GM18520 (cell line): ENCODE measurements at regions not wholly inside any gene's neighbourhood (a gene's known extent, or its start where the extent isn't known, plus 50 kb on each side); places are given as distances from the start of the nearest gene placed in this dataset.

Experiments used
- ATAC-seq: cut with Tn5 transposase; IDR thresholded peaks from one replicate; pipeline ENCODE4 v1.9.1; 2021; ENCODE audit not compliant: unreplicated experiment

DNA sequence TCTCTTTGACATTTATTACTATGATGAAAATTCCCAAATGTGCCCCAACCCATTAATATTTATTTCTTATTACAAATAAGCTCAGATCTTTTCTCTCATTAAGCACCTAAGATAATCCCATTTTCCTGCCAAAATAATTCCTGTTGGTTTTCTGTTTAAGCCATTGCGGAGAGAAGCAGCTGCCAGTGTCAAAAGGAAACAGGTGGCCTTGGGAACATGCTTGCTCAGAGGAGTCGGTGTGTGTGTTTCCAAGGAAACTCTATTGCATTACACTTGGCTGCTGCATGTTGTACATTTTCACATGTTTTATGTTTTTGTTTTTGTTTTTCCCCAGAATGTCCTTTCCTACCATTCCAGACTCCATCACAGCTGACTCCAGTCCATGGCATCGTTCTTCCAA lies 56.4 kb downstream of the CD24 start:
- no peak for ATAC-seq

DNA sequence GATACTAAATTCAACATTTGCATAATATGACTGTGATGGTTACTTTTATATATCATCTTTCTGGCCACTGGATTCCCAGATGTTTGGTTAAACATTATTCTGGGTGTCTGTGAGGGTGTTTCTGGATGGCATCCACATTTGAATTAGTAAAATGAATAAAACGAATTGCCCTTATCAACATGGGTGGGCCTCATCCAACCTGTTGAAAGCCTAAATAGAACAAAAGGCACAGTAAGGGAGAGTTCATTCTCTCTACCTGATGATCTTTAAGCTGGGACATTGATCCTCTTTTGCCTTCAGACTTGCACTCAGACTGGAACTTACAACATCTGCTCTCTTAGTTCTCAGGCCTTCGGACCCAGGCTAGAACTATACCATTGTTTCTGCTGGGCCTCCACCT lies 57.6 kb downstream of the CD24 start:
- ATAC-seq = no peak

DNA sequence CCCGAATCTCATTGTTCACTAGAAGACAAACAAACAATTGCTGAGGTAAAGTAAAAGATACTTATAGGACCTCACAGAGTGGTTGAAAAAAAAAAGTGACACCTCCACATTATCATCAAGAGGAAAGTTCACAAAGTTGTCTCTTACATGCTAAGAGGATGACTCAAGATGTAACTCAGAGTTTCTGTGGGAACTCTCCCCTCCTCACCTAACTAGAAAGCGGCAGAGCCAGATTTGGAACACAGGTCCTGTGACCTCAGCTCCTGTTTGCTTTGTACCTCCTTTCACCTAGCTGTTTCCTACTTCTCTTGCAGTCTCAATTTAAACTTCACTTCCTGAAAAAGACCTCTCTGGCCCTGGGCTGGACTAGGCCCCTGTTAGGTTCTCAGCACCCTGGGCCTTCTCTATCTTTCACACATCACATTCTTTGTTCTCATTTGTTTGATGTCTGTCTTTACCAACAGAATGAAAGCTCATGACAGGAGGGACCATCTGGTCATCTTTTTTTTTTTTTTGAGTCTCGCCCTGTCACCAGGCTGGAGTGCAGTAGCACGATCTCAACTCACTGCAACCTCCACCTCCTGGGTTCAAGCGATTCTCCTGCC lies 60.8 kb downstream of the CD24 start:
- ATAC-seq = peak; percentile 86

DNA sequence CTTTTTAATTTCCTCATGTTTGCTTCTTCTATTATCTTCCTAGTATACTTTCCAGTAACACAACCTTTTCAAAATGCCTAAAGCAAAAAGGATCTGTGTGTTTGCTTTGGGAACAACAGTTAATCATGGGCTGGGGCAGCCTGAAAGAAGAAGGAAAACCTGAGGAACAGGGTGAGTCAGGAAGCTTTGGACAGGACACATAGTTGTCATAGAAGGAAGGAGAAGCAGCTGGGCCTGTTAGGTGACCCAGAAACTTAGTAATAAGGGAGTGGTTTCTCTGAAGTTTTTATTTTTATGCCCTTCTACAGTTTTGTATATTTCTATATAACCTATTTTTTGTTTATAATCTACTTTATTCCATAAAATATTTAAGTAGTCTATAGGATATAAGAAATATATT lies 61.4 kb downstream of the CD24 start:
- no peak for ATAC-seq

DNA sequence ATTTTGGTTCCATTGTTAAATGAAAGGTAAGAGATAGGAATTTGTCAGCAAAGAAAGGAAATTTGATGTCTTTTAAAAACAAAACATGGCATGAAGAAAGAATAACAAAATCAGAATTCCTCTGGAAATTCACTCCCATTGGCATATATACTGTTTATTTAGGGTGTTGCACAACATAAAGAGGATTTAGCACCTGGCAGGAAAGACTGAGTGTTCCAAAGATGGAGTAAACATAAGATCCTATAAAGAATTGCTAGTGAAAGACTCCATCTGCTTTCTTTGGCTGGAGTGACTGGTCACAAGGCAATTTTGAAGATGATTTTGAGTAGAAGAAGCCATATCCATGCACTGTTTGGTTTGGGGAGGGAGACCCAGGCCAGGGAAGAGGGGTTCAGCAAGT lies 62.4 kb downstream of the CD24 start:
- no peak for ATAC-seq

DNA sequence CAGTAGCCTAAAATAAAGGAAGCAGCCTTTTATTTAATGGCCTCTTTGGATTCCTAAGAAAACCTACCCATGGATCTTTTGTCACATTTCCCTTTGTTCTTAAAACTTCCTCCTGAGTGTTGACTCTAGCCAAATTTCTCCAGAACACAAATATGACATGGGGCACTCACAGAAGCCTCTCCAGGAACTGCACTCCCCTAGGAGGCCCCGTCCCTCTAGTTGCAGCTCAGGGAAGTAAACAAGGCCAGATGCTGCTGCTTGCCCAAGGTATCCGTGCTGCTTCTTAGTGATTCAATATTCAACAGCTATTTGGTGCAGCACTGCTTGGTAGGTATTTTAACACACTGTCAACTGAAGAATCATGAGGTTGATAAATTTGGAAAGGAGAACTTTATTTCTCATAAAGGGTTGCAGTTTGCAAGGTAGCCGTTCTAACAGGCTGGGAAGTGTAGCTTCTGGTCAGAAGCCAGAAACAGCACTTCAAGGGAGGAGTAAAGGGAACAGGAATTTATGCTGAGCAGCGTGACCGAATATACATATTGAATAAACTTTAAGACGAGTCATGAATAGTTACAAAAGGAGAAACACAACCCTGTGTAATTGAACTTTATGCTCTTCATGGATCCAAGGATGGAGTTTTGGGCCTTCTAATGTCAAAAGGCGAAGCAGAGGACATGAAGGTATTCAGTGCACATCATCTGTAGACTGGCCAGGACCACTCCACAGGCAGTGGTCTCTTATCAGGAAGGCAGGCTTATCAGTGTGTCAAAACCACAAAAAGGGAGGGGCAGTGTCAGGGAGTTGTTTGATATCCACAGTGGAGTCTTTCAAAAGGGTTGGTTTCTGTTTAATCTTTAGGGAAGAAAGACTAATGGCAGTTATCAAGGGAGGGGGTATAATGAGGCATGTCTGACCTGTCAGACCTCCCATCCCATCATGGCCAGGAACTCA lies 63.3 kb downstream of the CD24 start:
- no peak for ATAC-seq

DNA sequence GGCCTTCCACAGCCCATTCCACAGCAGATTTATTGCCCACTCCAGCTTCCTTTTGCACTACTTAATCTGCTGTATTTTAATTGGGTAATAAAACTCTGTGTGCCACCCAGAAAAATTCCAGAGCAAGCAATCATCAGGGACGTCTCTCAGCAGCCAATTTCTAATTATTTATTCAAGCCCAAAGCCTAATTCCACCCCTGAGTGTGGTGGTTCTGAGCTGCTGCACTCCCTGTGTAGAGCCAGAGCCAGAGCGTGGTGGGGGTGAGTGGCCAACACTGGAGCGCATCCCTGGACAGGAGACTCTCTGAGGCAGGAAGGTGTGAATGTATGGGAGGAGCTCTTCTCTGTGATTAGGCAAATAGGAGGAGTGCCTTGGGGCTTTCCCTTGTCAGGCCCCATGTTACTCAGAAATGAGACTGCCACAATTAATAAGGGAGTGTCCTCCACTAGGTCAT lies 66.1 kb downstream of the CD24 start:
- ATAC-seq = no peak

DNA sequence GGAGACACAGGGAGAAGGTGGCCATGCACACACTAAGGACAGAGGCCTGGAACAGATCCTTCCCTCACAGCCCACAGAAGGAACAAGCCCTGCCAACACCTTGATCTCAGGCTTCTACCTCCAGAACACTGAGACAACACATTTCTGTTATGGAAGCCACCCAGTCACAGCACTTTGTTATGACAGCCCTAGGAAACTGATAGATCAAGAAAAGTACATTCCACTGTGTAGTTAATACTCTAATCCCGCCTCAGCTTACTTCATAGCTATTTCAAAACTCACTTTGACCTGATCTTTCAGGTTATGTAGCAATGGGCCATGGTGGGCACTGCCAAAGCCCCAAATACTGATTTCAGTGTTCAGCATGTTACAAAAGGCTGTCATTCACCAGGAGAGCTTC lies 66.8 kb downstream of the CD24 start:
- ATAC-seq = no peak

DNA sequence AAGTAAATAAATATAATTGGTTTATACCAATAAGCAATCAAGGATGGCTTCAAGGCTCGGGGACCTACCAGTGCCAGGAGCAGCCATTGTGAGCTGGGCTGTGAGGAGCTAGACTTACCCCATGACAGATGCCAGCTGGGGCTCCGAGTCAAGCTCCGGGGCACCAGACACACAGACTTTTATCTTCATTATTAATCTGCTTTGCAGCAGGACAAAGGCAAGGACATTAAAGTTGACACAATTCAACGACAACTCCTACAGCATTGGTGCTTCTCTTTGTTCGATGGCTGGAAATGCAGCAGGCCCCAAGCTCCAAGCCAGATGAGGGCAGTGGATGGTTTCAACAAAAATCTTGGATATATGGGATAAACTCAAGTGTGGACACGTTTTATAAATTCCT lies 68.3 kb downstream of the CD24 start:
- no peak for ATAC-seq

DNA sequence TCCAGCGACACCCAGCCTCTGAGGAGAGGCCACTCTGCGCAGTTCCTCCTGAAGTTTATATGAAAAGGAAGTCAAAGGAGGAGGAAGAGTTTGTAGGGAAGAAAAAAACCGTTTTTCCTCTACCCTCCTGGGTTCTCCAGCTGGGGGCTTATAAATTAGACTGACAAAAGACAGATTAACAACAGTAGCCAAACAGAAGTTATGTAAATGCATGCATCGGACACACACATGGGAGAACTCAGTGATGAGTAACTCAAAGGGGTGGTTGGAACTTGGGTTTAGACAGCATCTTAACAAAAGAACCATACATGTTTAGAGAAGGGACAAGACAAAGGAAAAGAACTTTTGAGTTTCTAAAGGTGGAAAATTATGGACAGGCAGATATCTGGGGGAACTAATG lies 71.2 kb downstream of the CD24 start:
- ATAC-seq = no peak

DNA sequence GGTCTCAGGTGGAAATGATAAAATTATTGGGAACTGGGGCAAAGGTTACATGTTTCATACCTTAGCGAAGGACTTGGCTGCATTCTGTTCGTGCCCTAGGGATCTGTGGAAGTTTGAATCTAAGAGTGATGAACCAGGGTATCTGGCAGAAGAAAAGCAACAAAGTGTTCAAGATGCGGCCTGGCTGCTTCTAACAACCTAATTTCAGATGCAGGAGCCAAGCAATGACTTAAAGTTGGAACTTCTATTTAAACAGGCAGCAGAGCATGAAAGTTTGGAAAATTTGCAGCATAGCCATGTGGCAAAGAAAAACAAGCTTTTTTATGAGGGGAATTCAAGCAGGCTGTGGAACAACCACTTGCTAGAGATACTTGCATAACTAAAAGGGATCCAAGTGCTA lies 73.5 kb downstream of the CD24 start:
- ATAC-seq = no peak

- no peak for ATAC-seq
These were observed 74.8 kb downstream of the CD24 start for GRCh38 chr6:106899697-106900096.

DNA sequence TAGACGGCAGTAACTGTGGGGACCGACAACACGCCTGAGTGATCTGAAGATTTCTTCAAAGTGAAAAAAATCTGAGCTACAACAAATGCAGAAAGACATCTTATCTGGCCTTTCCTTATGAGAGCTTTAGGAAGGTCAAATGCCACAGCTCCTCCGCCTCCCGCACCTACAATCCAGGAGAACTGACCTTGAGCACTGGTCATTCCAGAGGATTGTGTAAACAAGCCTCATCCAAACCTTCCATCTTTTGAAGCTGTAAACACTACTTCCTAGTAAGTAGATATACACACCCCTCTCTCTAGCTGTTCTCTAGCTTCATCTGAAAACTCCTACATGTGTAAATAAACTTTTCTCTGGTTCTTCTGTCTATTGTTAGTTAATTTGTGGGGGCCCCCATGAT lies 76.9 kb downstream of the CD24 start:
- no peak for ATAC-seq

DNA sequence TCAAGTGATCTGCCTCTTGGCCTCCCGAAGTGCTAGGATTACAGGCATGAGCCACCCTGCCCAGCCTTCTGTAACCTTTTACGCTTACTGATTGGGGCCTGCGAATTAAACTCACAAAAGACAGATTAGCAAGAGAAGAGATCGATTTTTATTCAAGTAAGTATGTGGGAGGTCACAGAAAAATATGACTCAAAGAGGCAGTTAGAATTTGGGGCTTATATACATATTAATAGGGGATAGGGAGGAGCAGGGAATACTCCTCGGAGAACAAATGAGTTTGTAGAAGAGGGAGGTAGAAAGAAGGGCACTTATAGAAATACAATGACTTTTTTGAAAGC lies 78.9 kb downstream of the CD24 start:
- ATAC-seq = no peak

DNA sequence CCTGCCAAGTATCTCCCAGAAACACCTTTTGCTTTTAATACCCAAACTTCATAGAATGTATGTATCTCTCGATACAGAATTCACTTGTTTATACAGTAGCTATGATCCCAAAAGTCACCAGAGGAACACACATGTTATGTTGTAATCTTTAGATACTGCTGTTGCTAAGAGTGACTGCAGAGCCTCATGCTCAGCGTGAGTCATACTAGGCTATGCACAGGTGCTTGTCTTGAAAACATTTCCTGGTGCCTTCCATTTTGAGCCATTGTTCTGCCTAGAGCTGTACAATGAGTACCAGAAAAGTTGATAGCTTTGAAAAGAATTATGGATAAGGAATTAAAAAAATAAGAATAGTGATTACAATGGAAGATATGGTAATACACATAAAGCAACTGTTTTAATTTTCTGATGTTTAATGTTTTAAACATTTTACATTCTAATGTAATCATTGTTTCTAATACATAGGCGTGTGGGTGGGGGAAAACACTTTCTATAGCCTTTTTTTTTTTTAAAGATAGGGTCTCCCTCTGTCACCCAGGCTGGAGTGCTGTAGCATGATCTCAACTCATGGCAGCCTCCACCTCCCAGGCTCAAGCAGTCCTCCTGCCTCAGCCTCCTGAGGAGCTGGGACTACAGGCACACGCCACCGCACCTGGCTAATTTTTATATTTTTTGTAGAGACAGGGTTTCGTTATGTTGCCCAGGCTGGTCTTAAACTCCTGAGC lies 79.4 kb downstream of the CD24 start:
- no peak for ATAC-seq

GRCh38 chr6:106892186-106892585 lies 82.3 kb downstream of the CD24 start:
- ATAC-seq = no peak

DNA sequence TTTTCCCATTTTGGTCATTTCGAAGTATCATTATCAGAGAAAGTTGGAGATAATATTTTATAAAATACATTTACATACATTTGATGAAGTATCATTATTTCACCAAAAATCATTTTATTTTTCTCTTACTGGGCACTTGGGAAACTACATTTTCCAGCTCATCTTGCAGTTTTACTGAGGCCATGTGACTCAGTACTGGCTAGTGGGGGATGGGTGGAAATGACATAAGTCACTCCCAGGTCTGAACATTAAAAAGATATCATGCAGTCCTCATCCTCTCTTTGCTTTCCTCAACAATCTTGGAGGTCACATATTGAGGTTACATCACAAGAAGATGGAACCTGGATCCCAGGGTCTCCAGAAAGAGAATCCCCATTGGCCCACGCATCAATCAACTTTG lies 84.1 kb downstream of the CD24 start:
- no peak for ATAC-seq

DNA sequence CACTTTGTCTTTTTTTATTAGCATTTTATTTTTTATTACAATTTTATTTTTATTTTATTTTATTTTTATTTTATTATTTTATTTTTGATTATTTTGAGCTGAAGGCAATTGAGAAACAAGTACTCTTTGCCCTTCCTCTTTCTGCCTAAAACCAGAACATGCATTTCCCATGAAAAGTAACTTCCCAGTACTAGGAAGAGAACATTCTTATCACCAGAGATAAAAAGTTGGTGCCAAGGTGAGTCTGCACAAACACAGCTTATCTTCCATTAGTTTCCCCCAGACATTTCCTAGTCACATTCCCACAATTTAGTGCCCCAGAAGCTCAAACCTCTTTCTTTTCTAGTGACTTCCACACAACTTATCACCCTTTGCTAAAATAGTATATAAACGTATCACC lies 84.8 kb downstream of the CD24 start:
- ATAC-seq = no peak

GRCh38 chr6:106886922-106887797 lies 87.4 kb downstream of the CD24 start:
- no peak for ATAC-seq

- no peak for ATAC-seq
These were observed 88.3 kb downstream of the CD24 start for GRCh38 chr6:106886081-106886843.
